ENCODE measurements at regions not wholly inside any gene's neighbourhood (a gene's known extent, or its start where the extent isn't known, plus 50 kb on each side); places are given as distances from the start of the nearest gene placed in this dataset.

GRCh38 chr5:44252545-44252944, 136.7 kb downstream of the FGF10 start:
- no peak for DNase-seq
- H3K4me3 ChIP-seq, result no peak overlapping the region
- TF ChIP-seq CTCF (IDR thresholded peaks at IDR 0.05 in 4 of 5, conservative IDR thresholded peaks at IDR 0.05 in 1 of 5) (no peak), POLR2A (IDR thresholded peaks at IDR 0.05) (no peak)
- ATAC-seq, result no peak
- intact Hi-C loops (cut with DNase I; ENCODE audit: low total_unique reads) (no loop called here), in situ Hi-C loops (cut with MboI; ENCODE audit: low sequenced_read_pairs in 4 of 4) (no loop called here)
- H3K27ac ChIP-seq, result no peak overlapping the region
- H3K36me3 ChIP-seq, result no peaks in the 10 kb centered on the region
- H3K9me3 ChIP-seq, result no peaks in the 10 kb centered on the region
- H3K4me1 ChIP-seq, result no peaks in the 10 kb centered on the region
- no peaks in the 10 kb centered on the region for H3K27me3 ChIP-seq

GRCh38 chr5:44246986-44247385, 142.2 kb downstream of the FGF10 start:
- DNase-seq (no peak), ATAC-seq (no peak)
- TF ChIP-seq CTCF (IDR thresholded peaks at IDR 0.05 in 4 of 5, conservative IDR thresholded peaks at IDR 0.05 in 1 of 5) (no peak), POLR2A (IDR thresholded peaks at IDR 0.05) (no peak)
- Histone ChIP-seq H3K27me3 (no peaks in the 10 kb centered on the region), H3K36me3 (no peaks in the 10 kb centered on the region), H3K9me3 (no peaks in the 10 kb centered on the region), H3K4me3 (no peak overlapping the region), H3K27ac (no peak overlapping the region), H3K4me1 (no peaks in the 10 kb centered on the region)
- in situ Hi-C loops (cut with MboI; ENCODE audit: low sequenced_read_pairs in 4 of 4) (no loop called here), intact Hi-C loops (cut with DNase I; ENCODE audit: low total_unique reads) (no loop called here)

- Histone ChIP-seq H3K4me1 (no peaks in the 10 kb centered on the region), H3K27me3 (no peaks in the 10 kb centered on the region), H3K27ac (no peak overlapping the region), H3K36me3 (no peaks in the 10 kb centered on the region), H3K4me3 (no peak overlapping the region), H3K9me3 (no peaks in the 10 kb centered on the region)
- DNase-seq, result no peak
- no peak for ATAC-seq
- no peak for TF ChIP-seq CTCF (IDR thresholded peaks at IDR 0.05 in 4 of 5, conservative IDR thresholded peaks at IDR 0.05 in 1 of 5)
- no peak for TF ChIP-seq POLR2A (IDR thresholded peaks at IDR 0.05)
- intact Hi-C loops (cut with DNase I; ENCODE audit: low total_unique reads), result no loop called here
- in situ Hi-C loops (cut with MboI; ENCODE audit: low sequenced_read_pairs in 4 of 4), result no loop called here
Observed at GRCh38 chr5:44245935-44246334, 143.3 kb downstream of the FGF10 start.

- TF ChIP-seq POLR2A (IDR thresholded peaks at IDR 0.05) (no peak), CTCF (IDR thresholded peaks at IDR 0.05 in 4 of 5, conservative IDR thresholded peaks at IDR 0.05 in 1 of 5) (no peak)
- intact Hi-C loops (cut with DNase I; ENCODE audit: low total_unique reads), result no loop called here
- Histone ChIP-seq H3K27me3 (no peaks in the 10 kb centered on the region), H3K9me3 (no peaks in the 10 kb centered on the region), H3K27ac (no peak overlapping the region), H3K4me3 (no peak overlapping the region), H3K4me1 (no peaks in the 10 kb centered on the region), H3K36me3 (no peaks in the 10 kb centered on the region)
- in situ Hi-C loops (cut with MboI; ENCODE audit: low sequenced_read_pairs in 4 of 4), result no loop called here
- no peak for DNase-seq
- no peak for ATAC-seq
Observed at GRCh38 chr5:44242791-44243190, 146.4 kb downstream of the FGF10 start.

GRCh38 chr5:44236040-44236439, 153.2 kb downstream of the FGF10 start:
- H3K4me3 ChIP-seq, result no peak overlapping the region
- intact Hi-C loops (cut with DNase I; ENCODE audit: low total_unique reads) (no loop called here), in situ Hi-C loops (cut with MboI; ENCODE audit: low sequenced_read_pairs in 4 of 4) (no loop called here)
- no peak for DNase-seq
- H3K27ac ChIP-seq, result no peak overlapping the region
- TF ChIP-seq CTCF (IDR thresholded peaks at IDR 0.05 in 4 of 5, conservative IDR thresholded peaks at IDR 0.05 in 1 of 5), result no peak
- H3K4me1 ChIP-seq, result no peaks in the 10 kb centered on the region
- no peak for ATAC-seq
- no peaks in the 10 kb centered on the region for H3K36me3 ChIP-seq
- no peaks in the 10 kb centered on the region for H3K9me3 ChIP-seq
- no peaks in the 10 kb centered on the region for H3K27me3 ChIP-seq

Data from gastrocnemius medialis (tissue), 4 donors.